HG03095 (cell line): ENCODE measurements at regions not wholly inside any gene's neighbourhood (a gene's known extent, or its start where the extent isn't known, plus 50 kb on each side); places are given as distances from the start of the nearest gene placed in this dataset.

ENCODE experiments used
- ATAC-seq: cut with Tn5 transposase; IDR thresholded peaks from one replicate; pipeline ENCODE4 v1.9.1; 2021; ENCODE audit warnings: moderate library complexity; ENCODE audit not compliant: unreplicated experiment

GRCh38 chr9:87148331-87149104 is 201.2 kb upstream of the GAS1 start:
- no peak for ATAC-seq

GRCh38 chr9:87149799-87150198 is 202.5 kb upstream of the GAS1 start:
- no peak for ATAC-seq

GRCh38 chr9:87152256-87152655 is 204.9 kb upstream of the GAS1 start:
- no peak for ATAC-seq

- no peak for ATAC-seq
These were observed 208.9 kb upstream of the GAS1 start for GRCh38 chr9:87156247-87156646.

GRCh38 chr9:87157366-87158031 is 210.2 kb upstream of the GAS1 start:
- ATAC-seq, result no peak

- ATAC-seq, result no peak
These were observed 211.5 kb upstream of the GAS1 start for GRCh38 chr9:87158765-87159164.

- no peak for ATAC-seq
These were observed 213.1 kb upstream of the GAS1 start for GRCh38 chr9:87160148-87161102.

GRCh38 chr9:87167161-87167560 is 219.9 kb upstream of the GAS1 start:
- no peak for ATAC-seq

GRCh38 chr9:87167582-87167981 is 220.3 kb upstream of the GAS1 start:
- ATAC-seq, result no peak

- ATAC-seq, result no peak
These were observed 231.0 kb upstream of the GAS1 start for GRCh38 chr9:87178302-87178701.

- ATAC-seq, result no peak
These were observed 232.4 kb upstream of the GAS1 start for GRCh38 chr9:87179553-87180340.

GRCh38 chr9:87180361-87180760 is 233.1 kb upstream of the GAS1 start:
- no peak for ATAC-seq

GRCh38 chr9:87180841-87181240 is 233.5 kb upstream of the GAS1 start:
- no peak for ATAC-seq

- no peak for ATAC-seq
These were observed 234.4 kb upstream of the GAS1 start for GRCh38 chr9:87181670-87182069.

- ATAC-seq, result no peak
These were observed 237.8 kb upstream of the GAS1 start for GRCh38 chr9:87184956-87185642.

GRCh38 chr9:87187656-87188055 is 240.3 kb upstream of the GAS1 start:
- no peak for ATAC-seq

GRCh38 chr9:87189006-87189405 is 241.7 kb upstream of the GAS1 start:
- ATAC-seq, result no peak

GRCh38 chr9:87193151-87193550 is 245.8 kb upstream of the GAS1 start:
- ATAC-seq, result no peak

GRCh38 chr9:87193925-87194868 is 246.9 kb upstream of the GAS1 start:
- no peak for ATAC-seq
